HCT116 (cell line): ENCODE measurements at regions not wholly inside any gene's neighbourhood (a gene's known extent, or its start where the extent isn't known, plus 50 kb on each side); places are given as distances from the start of the nearest gene placed in this dataset.

Experiments used
- CTCF ChIP-seq, 3 experiments: fragments of 200-600 bp in 1 of 3; sonication (generic) in 1 of 3; IDR thresholded peaks in 2 of 3; conservative IDR thresholded peaks in 1 of 3; 2 replicates each; pipeline ENCODE4 v1.5.1; 2012 to 2017; ENCODE audit warnings: low read depth in 2 of 3, low read length in 2 of 3, antibody characterized with exemption in 1 of 3, borderline replicate concordance in 1 of 3, control low read depth in 1 of 3, mild to moderate bottlenecking in 1 of 3, mixed read lengths in 1 of 3, mixed run types in 1 of 3, moderate library complexity in 1 of 3; ENCODE audit not compliant: insufficient read depth in 1 of 3
- ELF1 ChIP-seq: IDR thresholded peaks from 2 replicates; pipeline ENCODE4 v1.6.1; 2012; ENCODE audit warnings: low read depth, borderline replicate concordance
- POLR2A ChIP-seq: IDR thresholded peaks from 2 replicates; pipeline ENCODE4 v1.7.0; 2011; ENCODE audit warnings: borderline replicate concordance; ENCODE audit not compliant: insufficient read depth, insufficient read length; ENCODE audit errors: extremely low read depth

DNA sequence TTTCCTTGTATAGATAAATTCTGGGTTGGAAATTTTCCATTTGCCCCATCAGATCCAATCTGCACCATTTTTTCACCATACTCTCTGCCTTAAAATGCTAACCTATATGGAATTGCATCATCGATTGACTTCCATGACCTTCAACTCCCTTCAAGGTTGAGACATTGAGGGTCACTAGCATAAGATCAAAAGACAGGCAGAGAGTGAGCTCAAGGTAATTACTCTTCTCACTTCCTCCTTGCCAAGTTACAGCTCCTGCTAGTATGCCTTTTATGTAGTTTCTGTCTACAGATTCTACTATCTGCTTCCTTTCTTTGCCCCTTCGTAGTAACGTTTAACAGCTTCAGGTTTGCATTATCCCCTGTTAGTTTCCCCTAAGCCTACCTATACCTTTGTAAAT is 1127.7 kb upstream of the LRRTM3 start:
- no peak for TF ChIP-seq POLR2A
- no peak for TF ChIP-seq CTCF (IDR thresholded peaks at IDR 0.05 in 2 of 3, conservative IDR thresholded peaks at IDR 0.05 in 1 of 3; ENCODE audit: borderline replicate concordance in 1 of 3, insufficient read depth in 1 of 3, low read depth in 2 of 3, low read length in 2 of 3)
- TF ChIP-seq ELF1: no peak
